Endothelial cell (in vitro differentiated cells): ENCODE measurements at regions not wholly inside any gene's neighbourhood (a gene's known extent, or its start where the extent isn't known, plus 50 kb on each side); places are given as distances from the start of the nearest gene placed in this dataset.

ENCODE experiments used
- DNase-seq: peaks from one replicate; pipeline ENCODE4 v3.0.0; 2021; ENCODE audit warnings: low spot score
- H3K27ac Mint-ChIP-seq: one replicate; pipeline ENCODE4 v1.8.0; 2021; ENCODE audit warnings: mixed read lengths, inconsistent platforms; ENCODE audit not compliant: unreplicated experiment
- H3K27me3 Mint-ChIP-seq: one replicate; pipeline ENCODE4 v1.8.0; 2021; ENCODE audit warnings: mild to moderate bottlenecking, moderate library complexity, mixed read lengths, inconsistent platforms; ENCODE audit not compliant: unreplicated experiment
- H3K36me3 Mint-ChIP-seq: one replicate; pipeline ENCODE4 v1.8.0; 2021; ENCODE audit warnings: mild to moderate bottlenecking, low read depth, mixed read lengths, inconsistent platforms; ENCODE audit not compliant: unreplicated experiment
- H3K4me1 Mint-ChIP-seq: one replicate; pipeline ENCODE4 v1.8.0; 2021; ENCODE audit warnings: mild to moderate bottlenecking, mixed read lengths, inconsistent platforms; ENCODE audit not compliant: unreplicated experiment
- H3K4me3 Mint-ChIP-seq: one replicate; pipeline ENCODE4 v1.8.0; 2021; ENCODE audit warnings: mild to moderate bottlenecking, mixed read lengths, inconsistent platforms; ENCODE audit not compliant: unreplicated experiment
- H3K9me3 Mint-ChIP-seq: one replicate; pipeline ENCODE4 v1.8.0; 2021; ENCODE audit warnings: mixed read lengths, inconsistent platforms; ENCODE audit not compliant: unreplicated experiment
- TF ChIP-seq, protein P1 (sequence below): fragments of 200-600 bp; sonication (generic); IDR thresholded peaks from one replicate; pipeline ENCODE4 v1.5.0; 2021; ENCODE audit warnings: antibody characterized with exemption; ENCODE audit not compliant: unreplicated experiment

DNA sequence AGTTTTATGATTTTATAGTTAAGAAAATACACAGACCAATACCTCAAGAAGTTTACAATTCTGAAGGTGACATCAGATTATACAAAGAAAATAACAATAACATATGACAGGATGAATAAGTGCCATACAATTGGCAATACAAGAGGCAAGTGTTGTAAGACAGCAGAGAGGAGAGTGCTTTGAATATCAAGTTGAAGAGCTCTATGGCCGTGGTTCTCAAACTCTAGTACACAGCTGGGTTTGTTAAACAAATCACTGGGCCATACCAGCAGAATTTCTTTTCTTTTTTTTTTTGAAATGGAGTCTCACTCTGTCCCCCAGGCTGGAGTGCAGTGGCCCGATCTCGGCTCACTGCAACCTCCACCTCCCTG lies 167.1 kb upstream of the NECTIN3 start:
- TF ChIP-seq, protein P1, sequence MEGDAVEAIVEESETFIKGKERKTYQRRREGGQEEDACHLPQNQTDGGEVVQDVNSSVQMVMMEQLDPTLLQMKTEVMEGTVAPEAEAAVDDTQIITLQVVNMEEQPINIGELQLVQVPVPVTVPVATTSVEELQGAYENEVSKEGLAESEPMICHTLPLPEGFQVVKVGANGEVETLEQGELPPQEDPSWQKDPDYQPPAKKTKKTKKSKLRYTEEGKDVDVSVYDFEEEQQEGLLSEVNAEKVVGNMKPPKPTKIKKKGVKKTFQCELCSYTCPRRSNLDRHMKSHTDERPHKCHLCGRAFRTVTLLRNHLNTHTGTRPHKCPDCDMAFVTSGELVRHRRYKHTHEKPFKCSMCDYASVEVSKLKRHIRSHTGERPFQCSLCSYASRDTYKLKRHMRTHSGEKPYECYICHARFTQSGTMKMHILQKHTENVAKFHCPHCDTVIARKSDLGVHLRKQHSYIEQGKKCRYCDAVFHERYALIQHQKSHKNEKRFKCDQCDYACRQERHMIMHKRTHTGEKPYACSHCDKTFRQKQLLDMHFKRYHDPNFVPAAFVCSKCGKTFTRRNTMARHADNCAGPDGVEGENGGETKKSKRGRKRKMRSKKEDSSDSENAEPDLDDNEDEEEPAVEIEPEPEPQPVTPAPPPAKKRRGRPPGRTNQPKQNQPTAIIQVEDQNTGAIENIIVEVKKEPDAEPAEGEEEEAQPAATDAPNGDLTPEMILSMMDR: no peak
- Mint-ChIP-seq H3K9me3 (no peaks in the 10 kb centered on the region), H3K36me3 (no peaks in the 10 kb centered on the region), H3K4me3 (no peak overlapping the region), H3K27ac (no peak overlapping the region), H3K4me1 (no peaks in the 10 kb centered on the region), H3K27me3 (no peaks in the 10 kb centered on the region)
- DNase-seq: no peak

DNA sequence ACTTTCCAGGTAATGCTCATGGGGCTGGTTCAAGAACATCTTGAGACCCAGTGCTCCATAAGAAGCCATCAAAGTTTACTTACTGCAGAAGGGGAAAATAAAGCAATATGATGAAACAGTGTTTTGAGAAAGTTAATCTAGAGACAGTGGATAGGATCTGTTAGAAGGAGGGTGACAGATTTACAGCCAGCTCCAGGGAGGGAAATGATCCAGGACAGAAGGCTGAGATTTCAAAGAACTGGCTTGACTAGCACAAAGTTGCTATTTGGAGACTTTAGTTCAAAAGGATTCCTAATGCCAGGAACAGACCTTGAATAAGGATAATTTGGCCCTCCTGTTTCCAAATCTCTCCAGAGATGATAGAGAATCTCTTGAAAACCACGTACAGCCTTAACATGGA lies 166.5 kb upstream of the NECTIN3 start:
- DNase-seq: no peak
- Mint-ChIP-seq H3K36me3 (no peaks in the 10 kb centered on the region), H3K27ac (no peak overlapping the region), H3K4me1 (no peaks in the 10 kb centered on the region), H3K9me3 (no peaks in the 10 kb centered on the region), H3K4me3 (no peak overlapping the region), H3K27me3 (no peaks in the 10 kb centered on the region)
- TF ChIP-seq, protein P1: no peak

DNA sequence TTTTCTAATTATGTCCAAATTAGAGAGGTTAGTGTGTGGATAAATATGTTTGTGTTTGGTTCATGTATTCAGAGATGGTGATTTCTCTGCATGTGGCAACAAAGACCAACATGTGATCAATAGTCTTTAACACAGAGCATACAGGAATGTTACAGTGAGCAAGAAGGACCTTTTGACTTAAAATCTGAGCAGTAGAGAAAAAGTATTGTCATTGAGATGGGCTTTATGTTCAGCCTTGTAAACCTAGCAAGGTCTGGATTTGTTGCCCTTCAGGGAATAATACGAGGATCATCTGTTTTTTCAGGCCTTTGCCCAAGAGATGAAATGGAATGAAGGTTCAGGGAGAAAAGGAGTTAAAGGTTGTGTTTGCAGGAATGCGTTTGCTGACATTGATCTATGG lies 161.8 kb upstream of the NECTIN3 start:
- H3K4me1 Mint-ChIP-seq: no peaks in the 10 kb centered on the region
- H3K36me3 Mint-ChIP-seq: no peaks in the 10 kb centered on the region
- no peaks in the 10 kb centered on the region for H3K9me3 Mint-ChIP-seq
- TF ChIP-seq, protein P1: no peak
- H3K27me3 Mint-ChIP-seq: no peaks in the 10 kb centered on the region
- DNase-seq: no peak
- no peak overlapping the region for H3K27ac Mint-ChIP-seq
- no peak overlapping the region for H3K4me3 Mint-ChIP-seq

DNA sequence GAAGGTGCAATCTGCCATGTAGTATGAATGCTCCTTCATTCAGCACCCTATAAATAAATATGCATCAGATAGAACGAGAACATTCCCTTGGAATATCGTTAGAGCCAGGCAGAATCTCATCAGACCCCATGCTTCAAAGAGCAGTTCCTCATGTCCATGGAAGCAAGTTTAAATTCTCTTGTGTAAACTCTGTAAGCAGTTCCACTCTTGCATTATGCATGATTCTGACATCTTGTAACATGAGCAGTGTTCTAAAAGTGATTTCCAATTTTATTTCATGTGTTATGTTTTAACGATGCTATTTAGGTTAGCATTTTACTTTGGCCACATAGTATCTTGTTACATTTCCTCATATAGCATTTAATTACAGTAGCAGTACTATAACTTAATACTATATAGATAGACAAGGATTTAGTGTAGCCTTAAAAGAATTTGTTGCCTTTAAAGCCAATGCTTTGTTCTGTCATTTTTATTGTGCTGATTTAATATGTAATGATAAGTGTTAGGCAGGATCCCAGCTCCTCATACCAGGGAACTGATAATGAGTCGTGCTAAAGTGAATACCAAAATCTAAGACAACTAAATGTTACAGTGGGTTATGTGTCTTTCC lies 161.2 kb upstream of the NECTIN3 start:
- Mint-ChIP-seq H3K36me3 (no peaks in the 10 kb centered on the region), H3K27me3 (no peaks in the 10 kb centered on the region), H3K4me3 (no peak overlapping the region), H3K4me1 (no peaks in the 10 kb centered on the region), H3K9me3 (no peaks in the 10 kb centered on the region), H3K27ac (no peak overlapping the region)
- DNase-seq: no peak
- TF ChIP-seq, protein P1: no peak

DNA sequence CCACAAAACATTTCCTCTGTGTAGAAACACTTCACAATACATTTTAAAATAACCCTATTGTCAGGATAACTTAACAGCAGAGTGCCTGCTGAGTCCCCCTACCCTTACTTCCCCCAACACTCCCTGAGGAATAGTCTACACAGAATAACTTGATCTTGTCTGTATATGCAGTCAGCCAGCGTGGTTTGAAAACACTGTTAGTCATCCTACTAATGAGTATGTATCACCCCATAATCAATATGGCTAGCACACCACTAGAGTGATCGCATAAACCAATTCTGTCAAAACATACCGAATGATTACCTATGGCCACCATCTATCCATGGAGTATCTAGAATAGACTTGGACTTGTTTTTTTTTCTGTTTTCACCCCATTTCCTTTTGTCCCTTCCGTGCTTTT lies 152.7 kb upstream of the NECTIN3 start:
- DNase-seq: no peak
- Mint-ChIP-seq H3K9me3 (no peaks in the 10 kb centered on the region), H3K27ac (no peak overlapping the region), H3K36me3 (no peaks in the 10 kb centered on the region), H3K4me1 (no peaks in the 10 kb centered on the region), H3K4me3 (no peak overlapping the region), H3K27me3 (no peaks in the 10 kb centered on the region)
- TF ChIP-seq, protein P1: no peak
